NCI-H2029 treated with DMSO at 0.1 percent for 48 hours (cell line): ENCODE measurements at regions not wholly inside any gene's neighbourhood (a gene's known extent, or its start where the extent isn't known, plus 50 kb on each side); places are given as distances from the start of the nearest gene placed in this dataset.
"Not testable (repeated sequence)": the region's sequence is repeated elsewhere in the genome, so short reads cannot be mapped to it uniquely, and the experiment has no call there.

Source experiments
- DNase-seq: peaks from one replicate; lab custom pipeline; 2025; lab: John Stamatoyannopoulos, UW

DNA sequence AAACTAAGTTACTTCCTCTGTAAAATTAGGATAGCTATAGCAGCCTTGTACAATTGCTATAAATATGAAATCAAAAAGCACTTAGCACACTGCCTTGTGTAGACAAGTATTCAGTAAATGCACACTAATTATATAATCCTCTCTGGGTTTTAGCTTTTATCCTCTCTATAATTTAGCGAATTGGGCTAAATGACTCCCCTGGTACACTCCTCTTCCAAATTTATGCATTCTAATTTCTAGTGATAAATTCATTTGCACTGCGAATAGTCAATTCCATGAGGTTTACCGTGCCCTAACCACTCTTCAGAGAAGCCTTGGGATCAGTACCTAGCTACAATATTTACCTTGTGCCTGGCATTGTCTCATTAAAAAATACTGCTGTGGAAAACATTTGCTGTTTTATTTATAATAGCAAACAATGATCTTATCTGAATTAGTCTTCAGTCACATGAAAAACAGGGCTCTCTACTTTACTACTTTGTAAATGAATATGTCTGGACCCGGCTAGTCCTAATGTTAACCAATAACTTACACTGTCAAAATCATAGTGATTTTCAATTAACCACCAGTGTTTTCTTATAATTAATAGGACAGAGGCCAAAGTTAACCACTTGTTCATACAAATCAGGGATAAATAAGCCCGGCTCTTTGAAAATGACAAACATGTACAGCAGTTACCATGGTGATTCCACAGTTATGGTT, 577.9 kb downstream of the IPMK start:
- DNase-seq: no peak

DNA sequence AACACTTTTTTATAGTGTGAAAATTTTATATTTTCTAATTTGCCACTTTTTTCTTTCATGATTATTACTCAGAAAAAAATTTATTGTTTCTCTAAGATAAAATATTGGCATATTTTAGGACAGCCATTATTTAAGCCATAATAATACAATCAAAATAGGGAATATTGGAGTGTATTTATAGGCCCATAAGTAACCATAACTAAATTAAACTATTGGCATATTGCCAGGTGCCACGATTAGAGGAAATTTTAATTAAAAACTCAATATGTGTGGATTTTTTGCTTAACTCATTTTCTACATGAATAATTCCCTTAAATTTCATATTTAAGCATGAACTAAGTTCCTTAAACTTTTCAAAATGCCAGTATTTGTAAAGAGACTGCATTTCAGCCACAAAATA, 587.8 kb downstream of the IPMK start:
- DNase-seq: no peak

DNA sequence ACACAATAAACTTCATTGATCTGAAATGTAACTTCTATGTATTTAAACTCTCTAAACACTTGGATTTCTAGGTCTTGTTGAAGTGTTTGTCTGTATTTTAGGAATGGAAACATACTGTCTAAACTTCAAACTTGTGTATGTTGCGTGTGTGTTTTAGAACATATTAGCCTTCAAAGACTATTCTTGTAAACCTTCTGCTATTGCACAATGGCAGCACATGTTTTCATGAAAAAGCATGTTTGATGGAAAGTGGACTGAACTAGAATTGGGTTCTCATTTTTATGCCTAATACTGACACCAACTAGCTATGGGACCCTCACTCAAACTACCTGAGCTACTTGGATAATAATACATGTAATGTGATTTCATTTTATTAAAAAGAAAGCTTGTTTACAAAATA, 592.6 kb downstream of the IPMK start:
- DNase-seq: no peak

GRCh38 chr10:57673446-57673960, 594.2 kb downstream of the IPMK start:
- no peak for DNase-seq

DNA sequence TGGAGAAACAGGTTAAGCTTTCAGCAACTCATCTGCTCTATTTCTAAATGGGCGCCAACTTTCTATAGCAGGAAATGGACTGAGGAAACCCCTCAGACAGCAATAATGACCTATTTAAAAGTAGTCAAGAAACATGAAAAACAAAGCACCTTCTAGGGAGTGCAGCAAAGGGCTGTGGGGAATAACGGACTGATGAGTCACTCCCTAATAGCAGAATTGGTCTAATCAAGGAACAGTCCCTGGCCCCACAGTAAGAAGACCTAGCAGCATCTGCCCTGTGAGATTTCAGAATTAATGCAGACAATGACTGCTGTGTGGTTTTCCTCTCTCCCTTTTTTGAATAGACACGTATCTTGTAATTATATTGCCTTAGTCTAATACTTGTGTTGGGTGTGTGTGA, 602.9 kb downstream of the IPMK start:
- no peak for DNase-seq

DNA sequence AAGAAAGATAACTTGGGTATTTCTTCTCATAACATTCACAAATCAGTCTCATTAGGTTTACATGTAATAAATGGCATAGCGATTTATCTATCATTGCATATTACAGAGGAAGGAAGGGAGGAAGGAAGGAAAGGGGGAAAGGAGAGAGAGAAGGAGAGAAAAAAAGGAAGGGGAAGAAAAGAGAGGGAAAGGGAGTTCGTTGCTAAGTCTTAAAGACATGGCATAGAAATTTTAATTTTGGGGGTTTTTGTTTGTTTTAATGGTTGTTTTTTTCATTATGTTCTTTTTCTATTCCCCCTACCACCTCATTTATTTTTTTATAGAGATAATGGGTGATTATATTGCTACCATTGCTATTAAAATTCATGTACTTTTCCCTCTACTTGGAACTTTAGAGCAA, 604.3 kb downstream of the IPMK start:
- DNase-seq: no peak

DNA sequence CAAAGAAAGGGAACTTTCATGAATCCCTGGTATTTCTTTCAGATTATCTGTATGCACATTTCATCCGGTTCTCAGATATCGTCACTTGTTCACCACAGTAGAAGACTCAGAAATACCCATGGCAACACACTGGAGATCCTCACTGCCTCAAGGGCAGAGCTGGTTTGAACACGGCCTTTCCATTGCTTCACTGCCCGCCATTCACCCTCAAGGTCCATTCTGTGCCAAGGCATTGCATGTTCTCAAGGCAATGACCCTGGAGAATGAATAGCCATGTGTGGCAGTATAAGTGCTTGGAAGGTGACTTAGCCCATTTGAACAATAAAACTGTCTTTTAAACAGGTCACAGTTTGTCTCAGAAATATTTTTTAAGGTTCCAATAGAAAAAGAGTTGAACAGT, 606.5 kb downstream of the IPMK start:
- no peak for DNase-seq

GRCh38 chr10:57657164-57657765, 610.4 kb downstream of the IPMK start:
- DNase-seq: peak; percentile 11

- no peak for DNase-seq
Observed at GRCh38 chr10:57654856-57655255, 612.8 kb downstream of the IPMK start.

DNA sequence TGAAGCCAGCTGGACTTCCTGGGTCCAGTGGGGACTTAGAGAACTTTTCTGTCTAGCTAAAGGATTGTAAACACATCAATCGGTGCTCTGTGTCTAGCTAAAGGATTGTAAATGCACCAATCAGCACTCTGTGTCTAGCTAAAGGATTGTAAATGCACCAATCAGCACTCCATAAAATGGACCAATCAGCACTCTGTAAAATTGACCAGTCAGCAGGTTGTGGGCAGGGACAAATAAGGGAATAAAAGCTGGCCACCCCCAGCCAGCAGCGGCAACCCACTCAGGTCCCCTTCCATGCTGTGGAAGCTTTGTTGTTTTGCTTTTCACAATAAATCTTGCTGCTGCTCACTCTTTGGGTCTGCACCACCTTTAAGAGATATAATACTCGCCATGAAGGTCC, 622.6 kb downstream of the IPMK start:
- DNase-seq: not testable (repeated sequence)

- no peak for DNase-seq
Observed at GRCh38 chr10:57638411-57638810, 629.3 kb downstream of the IPMK start.

GRCh38 chr10:57628592-57629284, 639.0 kb downstream of the IPMK start:
- no peak for DNase-seq

DNA sequence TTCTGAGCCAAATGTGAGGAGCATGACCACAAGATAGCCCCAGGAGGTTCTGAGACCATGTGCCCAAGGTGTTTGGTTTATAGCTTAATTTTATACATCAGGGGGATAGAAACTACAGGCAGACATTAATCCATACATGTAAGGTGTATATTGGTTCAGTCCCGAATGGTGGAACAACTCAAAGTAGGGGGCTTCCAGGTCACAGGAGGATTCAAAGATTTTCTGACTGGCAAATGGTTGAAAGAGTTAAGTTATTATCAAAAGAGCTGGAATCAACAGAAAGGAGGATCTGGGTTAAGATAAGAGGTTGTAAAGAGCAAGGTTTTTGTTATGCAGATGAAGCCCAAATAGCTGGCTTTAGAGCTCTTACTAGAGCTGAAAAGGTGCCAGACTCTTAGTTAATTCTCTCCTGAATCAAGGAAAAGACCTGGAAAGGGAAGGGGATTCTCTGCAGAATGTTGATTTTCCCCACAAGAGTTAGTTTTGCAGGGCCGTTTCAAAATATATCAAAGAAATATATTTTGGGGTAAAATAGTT, 640.0 kb downstream of the IPMK start:
- peak; percentile 0 for DNase-seq

DNA sequence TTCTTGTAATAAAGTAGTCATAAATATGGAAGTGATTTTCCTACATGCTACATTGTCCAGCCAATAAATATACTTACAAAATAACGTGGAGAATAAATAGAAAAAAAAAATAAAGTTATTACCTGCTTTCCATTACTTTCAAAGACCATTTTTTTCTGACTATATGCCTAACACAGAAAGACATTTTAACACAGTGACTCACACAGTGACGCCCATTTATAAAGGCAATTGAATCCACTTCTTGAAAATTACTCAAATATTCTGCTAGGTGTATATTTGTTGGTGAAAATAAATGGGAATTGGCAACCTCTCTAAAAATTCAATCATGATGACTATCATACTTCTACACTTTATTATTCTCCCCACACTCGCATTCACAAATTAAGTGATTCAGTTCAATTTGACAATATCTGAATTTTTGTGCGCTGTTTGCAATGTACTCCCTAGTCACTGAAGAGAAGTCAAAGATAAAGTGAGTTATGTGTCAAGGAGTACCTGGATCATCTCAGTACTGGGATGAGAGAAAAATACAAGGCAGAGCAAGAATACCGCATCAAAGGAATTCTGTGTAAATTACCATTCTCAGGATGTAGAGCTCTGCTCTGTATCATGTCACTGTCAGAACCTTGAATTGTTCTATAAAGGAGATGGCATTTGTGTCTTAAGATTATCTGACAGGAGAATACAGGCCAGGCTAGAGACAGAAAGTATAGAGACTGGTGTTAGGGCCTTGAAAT, 642.7 kb downstream of the IPMK start:
- no peak for DNase-seq

- no peak for DNase-seq
Observed at GRCh38 chr10:57624066-57624465, 643.6 kb downstream of the IPMK start.

- DNase-seq: no peak
Observed at GRCh38 chr10:57621466-57621865, 646.2 kb downstream of the IPMK start.

GRCh38 chr10:57605948-57606485, 661.7 kb downstream of the IPMK start:
- no peak for DNase-seq

DNA sequence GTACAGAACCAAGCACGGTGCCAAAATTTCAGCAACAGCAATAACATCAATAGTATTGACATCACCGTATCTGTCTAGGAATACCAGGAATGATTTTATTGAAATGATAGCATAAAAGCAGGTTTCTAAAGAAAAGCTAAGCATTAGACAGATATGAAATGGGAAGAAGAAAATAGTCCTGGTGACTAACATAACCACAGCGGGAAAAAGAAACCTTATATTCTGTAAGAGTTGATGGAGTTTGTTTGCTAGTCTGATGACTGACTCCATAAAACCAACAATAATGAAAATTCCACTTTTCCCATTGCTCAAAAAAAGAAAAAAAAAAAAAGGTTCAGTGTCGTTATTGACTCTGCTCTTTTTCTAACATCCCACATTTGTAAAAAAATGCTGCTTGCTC, 668.3 kb downstream of the IPMK start:
- no peak for DNase-seq

GRCh38 chr10:57593983-57594573, 673.6 kb downstream of the IPMK start:
- no peak for DNase-seq

GRCh38 chr10:57579926-57580325, 687.8 kb downstream of the IPMK start:
- no peak for DNase-seq

DNA sequence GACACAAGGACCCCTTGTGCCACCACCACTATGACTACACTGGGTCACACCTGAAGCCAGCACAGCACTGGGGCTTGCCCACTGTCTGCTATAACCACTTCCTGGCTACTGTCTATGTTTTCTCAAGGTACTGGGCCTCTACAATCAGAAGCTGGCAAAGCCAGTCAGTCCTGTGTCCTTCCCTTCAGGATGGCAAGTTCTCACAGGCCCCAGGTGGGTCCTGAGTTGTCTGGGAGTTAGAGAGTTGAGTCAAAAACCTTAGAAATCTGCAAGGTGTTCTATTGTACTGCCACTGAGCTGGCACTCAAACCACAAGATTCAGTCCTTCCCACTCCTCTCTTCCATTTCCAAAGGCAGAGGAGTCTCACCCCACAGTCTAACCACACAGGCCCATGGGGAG, 705.5 kb downstream of the IPMK start:
- DNase-seq: no peak

DNA sequence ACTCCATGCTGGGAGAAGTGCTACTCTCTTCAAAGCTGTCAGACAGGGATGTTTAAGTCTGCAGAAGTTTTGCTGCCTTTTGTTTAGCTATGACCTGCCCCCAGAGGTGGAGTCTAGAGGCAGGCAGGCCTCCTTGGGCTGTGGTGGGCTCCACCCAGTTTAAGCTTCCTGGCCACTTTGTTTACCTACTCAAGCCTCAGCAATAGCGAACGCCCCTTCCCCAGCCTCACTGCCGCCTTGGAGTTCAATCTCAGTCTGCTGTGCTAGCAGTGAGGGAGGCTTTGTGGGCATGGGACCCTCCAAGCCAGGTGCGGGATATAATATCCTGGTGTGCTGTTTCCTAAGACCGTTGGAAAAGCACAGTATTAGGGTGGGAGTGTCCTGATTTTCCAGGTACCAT, 715.9 kb downstream of the IPMK start:
- DNase-seq: not testable (repeated sequence)
